ENCODE measurements at regions not wholly inside any gene's neighbourhood (a gene's known extent, or its start where the extent isn't known, plus 50 kb on each side); places are given as distances from the start of the nearest gene placed in this dataset.

DNA sequence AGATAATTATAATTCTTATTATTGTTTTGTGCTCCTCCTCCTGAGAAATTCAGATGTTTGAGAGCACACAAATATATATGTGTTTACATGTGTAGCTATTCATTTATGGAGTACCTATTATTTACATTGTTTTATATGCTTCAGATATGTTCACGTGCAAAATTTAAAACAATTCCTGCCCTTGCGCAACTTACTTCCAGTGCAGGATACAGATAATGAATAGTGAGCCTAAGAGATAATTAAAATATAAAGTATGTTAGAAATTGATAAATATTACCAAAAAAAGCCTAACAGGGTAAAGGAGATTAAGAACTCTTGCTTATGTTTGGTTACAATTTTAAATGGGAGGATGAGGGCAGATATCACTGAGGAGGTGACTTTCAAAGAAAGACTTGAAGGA, 81.7 kb upstream of the DPH6 start:
- no peak overlapping the region for H3K4me3 ChIP-seq (replicated peaks; ENCODE audit: low read depth, low read length)
- TF ChIP-seq, protein P1, sequence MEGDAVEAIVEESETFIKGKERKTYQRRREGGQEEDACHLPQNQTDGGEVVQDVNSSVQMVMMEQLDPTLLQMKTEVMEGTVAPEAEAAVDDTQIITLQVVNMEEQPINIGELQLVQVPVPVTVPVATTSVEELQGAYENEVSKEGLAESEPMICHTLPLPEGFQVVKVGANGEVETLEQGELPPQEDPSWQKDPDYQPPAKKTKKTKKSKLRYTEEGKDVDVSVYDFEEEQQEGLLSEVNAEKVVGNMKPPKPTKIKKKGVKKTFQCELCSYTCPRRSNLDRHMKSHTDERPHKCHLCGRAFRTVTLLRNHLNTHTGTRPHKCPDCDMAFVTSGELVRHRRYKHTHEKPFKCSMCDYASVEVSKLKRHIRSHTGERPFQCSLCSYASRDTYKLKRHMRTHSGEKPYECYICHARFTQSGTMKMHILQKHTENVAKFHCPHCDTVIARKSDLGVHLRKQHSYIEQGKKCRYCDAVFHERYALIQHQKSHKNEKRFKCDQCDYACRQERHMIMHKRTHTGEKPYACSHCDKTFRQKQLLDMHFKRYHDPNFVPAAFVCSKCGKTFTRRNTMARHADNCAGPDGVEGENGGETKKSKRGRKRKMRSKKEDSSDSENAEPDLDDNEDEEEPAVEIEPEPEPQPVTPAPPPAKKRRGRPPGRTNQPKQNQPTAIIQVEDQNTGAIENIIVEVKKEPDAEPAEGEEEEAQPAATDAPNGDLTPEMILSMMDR (IDR thresholded peaks at IDR 0.05; ENCODE audit: insufficient read depth, low read length, poor library complexity, severe bottlenecking) = no peak
- H3K36me3 ChIP-seq (ENCODE audit: control insufficient read depth, insufficient read depth, low read length) = no peaks in the 10 kb centered on the region
- no peaks in the 10 kb centered on the region for H3K27me3 ChIP-seq (replicated peaks; ENCODE audit: control insufficient read depth, insufficient read depth, low read length)
- DNase-seq (ENCODE audit: extremely low read depth, insufficient read length) = no peak

- H3K36me3 ChIP-seq (ENCODE audit: control insufficient read depth, insufficient read depth, low read length) = no peaks in the 10 kb centered on the region
- no peaks in the 10 kb centered on the region for H3K27me3 ChIP-seq (replicated peaks; ENCODE audit: control insufficient read depth, insufficient read depth, low read length)
- TF ChIP-seq, protein P1 (IDR thresholded peaks at IDR 0.05; ENCODE audit: insufficient read depth, low read length, poor library complexity, severe bottlenecking) = no peak
- no peak for DNase-seq (ENCODE audit: extremely low read depth, insufficient read length)
- no peak overlapping the region for H3K4me3 ChIP-seq (replicated peaks; ENCODE audit: low read depth, low read length)
Measured at GRCh38 chr15:35629766-35630165, 83.8 kb upstream of the DPH6 start.

DNA sequence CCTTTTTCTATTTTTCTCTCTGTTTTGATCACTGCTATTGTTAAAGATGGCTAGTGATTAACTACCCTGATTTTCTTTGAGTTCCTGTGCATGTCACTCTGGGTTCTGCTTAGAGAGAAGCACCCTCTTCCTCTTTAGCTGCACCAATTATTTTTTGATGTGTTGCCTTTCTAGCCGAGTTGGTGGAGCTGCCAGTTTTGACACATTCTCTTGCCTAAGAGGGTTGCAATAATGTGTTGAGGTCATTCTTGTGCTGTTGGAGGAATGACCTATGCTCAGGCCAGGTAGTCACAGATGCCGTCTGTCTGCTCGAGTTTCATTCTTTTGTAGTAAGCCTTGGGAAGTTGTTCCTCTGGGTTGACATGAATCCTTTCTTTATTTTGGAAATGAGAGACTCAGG, 84.6 kb upstream of the DPH6 start:
- H3K27me3 ChIP-seq (replicated peaks; ENCODE audit: control insufficient read depth, insufficient read depth, low read length) = no peaks in the 10 kb centered on the region
- no peak for DNase-seq (ENCODE audit: extremely low read depth, insufficient read length)

GRCh38 chr15:35630985-35631384, 85.0 kb upstream of the DPH6 start:
- DNase-seq (ENCODE audit: extremely low read depth, insufficient read length) = no peak
- TF ChIP-seq, protein P1 (IDR thresholded peaks at IDR 0.05; ENCODE audit: insufficient read depth, low read length, poor library complexity, severe bottlenecking) = no peak

More for the DNA sequence above, 84.6 kb upstream of the DPH6 start:
- no peaks in the 10 kb centered on the region for H3K36me3 ChIP-seq (ENCODE audit: control insufficient read depth, insufficient read depth, low read length)
- no peak overlapping the region for H3K4me3 ChIP-seq (replicated peaks; ENCODE audit: low read depth, low read length)
- TF ChIP-seq, protein P1 (IDR thresholded peaks at IDR 0.05; ENCODE audit: insufficient read depth, low read length, poor library complexity, severe bottlenecking) = no peak

DNA sequence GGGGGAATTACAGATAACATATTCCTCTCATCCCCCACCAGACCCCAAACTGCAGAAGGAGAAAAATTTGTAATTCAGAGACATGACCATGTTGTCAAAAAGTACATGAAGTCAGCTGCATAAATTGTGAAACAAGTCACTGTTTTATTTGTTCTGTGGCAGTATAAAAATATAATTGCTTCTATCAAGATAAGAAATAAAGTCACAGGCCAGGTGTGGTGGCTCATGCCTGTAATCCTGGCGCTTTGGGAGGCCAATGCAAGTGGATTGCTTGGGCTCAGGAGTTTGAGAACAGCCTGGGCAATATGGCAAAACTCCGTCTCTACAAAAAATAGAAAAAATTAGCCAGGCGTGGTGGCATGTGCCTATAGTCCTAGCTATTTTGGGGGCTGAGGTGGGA, 87.7 kb upstream of the DPH6 start:
- Histone ChIP-seq H3K27me3 (replicated peaks; ENCODE audit: control insufficient read depth, insufficient read depth, low read length) (no peaks in the 10 kb centered on the region), H3K4me3 (replicated peaks; ENCODE audit: low read depth, low read length) (no peak overlapping the region), H3K36me3 (ENCODE audit: control insufficient read depth, insufficient read depth, low read length) (no peaks in the 10 kb centered on the region)
- no peak for DNase-seq (ENCODE audit: extremely low read depth, insufficient read length)
- TF ChIP-seq, protein P1 (IDR thresholded peaks at IDR 0.05; ENCODE audit: insufficient read depth, low read length, poor library complexity, severe bottlenecking) = no peak

More at GRCh38 chr15:35630985-35631384, 85.0 kb upstream of the DPH6 start:
- H3K4me3 ChIP-seq (replicated peaks; ENCODE audit: low read depth, low read length) = no peak overlapping the region
- H3K27me3 ChIP-seq (replicated peaks; ENCODE audit: control insufficient read depth, insufficient read depth, low read length) = no peaks in the 10 kb centered on the region
- H3K36me3 ChIP-seq (ENCODE audit: control insufficient read depth, insufficient read depth, low read length) = no peaks in the 10 kb centered on the region

- TF ChIP-seq, protein P1 (IDR thresholded peaks at IDR 0.05; ENCODE audit: insufficient read depth, low read length, poor library complexity, severe bottlenecking) = no peak
- Histone ChIP-seq H3K4me3 (replicated peaks; ENCODE audit: low read depth, low read length) (no peak overlapping the region), H3K27me3 (replicated peaks; ENCODE audit: control insufficient read depth, insufficient read depth, low read length) (no peaks in the 10 kb centered on the region), H3K36me3 (ENCODE audit: control insufficient read depth, insufficient read depth, low read length) (no peaks in the 10 kb centered on the region)
- DNase-seq (ENCODE audit: extremely low read depth, insufficient read length) = no peak
Measured at GRCh38 chr15:35646790-35647189, 100.8 kb upstream of the DPH6 start.
